ENCODE measurements at regions not wholly inside any gene's neighbourhood (a gene's known extent, or its start where the extent isn't known, plus 50 kb on each side); places are given as distances from the start of the nearest gene placed in this dataset.

DNA sequence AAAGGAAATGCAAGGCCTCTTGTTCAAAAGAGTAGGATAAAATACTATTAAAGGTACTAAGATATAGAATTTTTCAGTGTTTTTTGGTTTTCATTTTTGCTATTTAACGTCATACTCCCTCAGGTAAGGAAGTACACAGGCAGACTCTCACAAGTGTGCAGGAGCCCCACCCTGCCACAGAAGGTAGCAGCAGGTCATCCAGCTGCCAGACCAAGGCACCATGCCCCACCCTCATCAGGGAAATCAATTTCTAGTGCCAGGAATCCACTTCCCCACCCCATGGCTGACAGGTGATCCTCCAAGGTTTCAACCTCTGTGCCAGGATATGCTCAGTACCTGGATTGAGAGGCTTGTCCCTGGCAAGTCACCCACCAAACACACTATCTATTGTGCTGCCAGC lies 712.9 kb downstream of the SORCS3 start:
- no peak overlapping the region for H3K4me3 Mint-ChIP-seq
- ATAC-seq (no peak), DNase-seq (ENCODE audit: low spot score) (no peak)
- Histone ChIP-seq H3K27me3 (ENCODE audit: insufficient read depth) (no peaks in the 10 kb centered on the region), H3K79me2 (replicated peaks; ENCODE audit: insufficient read depth) (no peaks in the 10 kb centered on the region), H2AFZ (no peak overlapping the region), H4K20me1 (replicated peaks; ENCODE audit: insufficient read depth) (no peaks in the 10 kb centered on the region; the same call in 1 of the 2 replicates), H3K9me2 (ENCODE audit: insufficient read depth) (no peaks in the 10 kb centered on the region), H3F3A (replicated peaks; ENCODE audit: low read depth) (no peaks in the 10 kb centered on the region), H3K4me1 (ENCODE audit: insufficient read depth) (no peaks in the 10 kb centered on the region; the same call in 1 of the 2 replicates), H3K4me3 (no peak overlapping the region), H3K36me3 (ENCODE audit: insufficient read depth) (no peaks in the 10 kb centered on the region), H3K27ac (ENCODE audit: low read depth) (no peak overlapping the region), H3K4me2 (no peak overlapping the region)
- peaks cover 11% of the 10 kb centered on the region; the same call in 2 of the 3 replicates for H3K4me1 Mint-ChIP-seq
- H3K36me3 Mint-ChIP-seq (ENCODE audit: low read depth) = no peaks in the 10 kb centered on the region
- TF ChIP-seq, protein P1, sequence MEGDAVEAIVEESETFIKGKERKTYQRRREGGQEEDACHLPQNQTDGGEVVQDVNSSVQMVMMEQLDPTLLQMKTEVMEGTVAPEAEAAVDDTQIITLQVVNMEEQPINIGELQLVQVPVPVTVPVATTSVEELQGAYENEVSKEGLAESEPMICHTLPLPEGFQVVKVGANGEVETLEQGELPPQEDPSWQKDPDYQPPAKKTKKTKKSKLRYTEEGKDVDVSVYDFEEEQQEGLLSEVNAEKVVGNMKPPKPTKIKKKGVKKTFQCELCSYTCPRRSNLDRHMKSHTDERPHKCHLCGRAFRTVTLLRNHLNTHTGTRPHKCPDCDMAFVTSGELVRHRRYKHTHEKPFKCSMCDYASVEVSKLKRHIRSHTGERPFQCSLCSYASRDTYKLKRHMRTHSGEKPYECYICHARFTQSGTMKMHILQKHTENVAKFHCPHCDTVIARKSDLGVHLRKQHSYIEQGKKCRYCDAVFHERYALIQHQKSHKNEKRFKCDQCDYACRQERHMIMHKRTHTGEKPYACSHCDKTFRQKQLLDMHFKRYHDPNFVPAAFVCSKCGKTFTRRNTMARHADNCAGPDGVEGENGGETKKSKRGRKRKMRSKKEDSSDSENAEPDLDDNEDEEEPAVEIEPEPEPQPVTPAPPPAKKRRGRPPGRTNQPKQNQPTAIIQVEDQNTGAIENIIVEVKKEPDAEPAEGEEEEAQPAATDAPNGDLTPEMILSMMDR (conservative IDR thresholded peaks at IDR 0.05; ENCODE audit: low read depth in 2 of 2) = no peak
- TF ChIP-seq ZNF114 (CRISPR knock-in tag; IDR thresholded peaks at IDR 0.05) (no peak), CREB1 (CRISPR knock-in tag; IDR thresholded peaks at IDR 0.05; ENCODE audit: low read depth) (no peak), ZNF331 (CRISPR knock-in tag; IDR thresholded peaks at IDR 0.05; ENCODE audit: low read depth) (no peak), JUNB (IDR thresholded peaks at IDR 0.05; ENCODE audit: unreplicated experiment) (no peak), POLR2AphosphoS5 (IDR thresholded peaks at IDR 0.05; ENCODE audit: low read depth) (no peak)
- TF ChIP-seq, protein P2, sequence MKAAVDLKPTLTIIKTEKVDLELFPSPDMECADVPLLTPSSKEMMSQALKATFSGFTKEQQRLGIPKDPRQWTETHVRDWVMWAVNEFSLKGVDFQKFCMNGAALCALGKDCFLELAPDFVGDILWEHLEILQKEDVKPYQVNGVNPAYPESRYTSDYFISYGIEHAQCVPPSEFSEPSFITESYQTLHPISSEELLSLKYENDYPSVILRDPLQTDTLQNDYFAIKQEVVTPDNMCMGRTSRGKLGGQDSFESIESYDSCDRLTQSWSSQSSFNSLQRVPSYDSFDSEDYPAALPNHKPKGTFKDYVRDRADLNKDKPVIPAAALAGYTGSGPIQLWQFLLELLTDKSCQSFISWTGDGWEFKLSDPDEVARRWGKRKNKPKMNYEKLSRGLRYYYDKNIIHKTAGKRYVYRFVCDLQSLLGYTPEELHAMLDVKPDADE (IDR thresholded peaks at IDR 0.05) = no peak
- no peaks in the 10 kb centered on the region for H3K9me3 Mint-ChIP-seq
- H3K27me3 Mint-ChIP-seq (ENCODE audit: insufficient read depth, low read depth, poor library complexity) = peaks cover 3% of the 10 kb centered on the region
- H3K27ac Mint-ChIP-seq = no peak overlapping the region

DNA sequence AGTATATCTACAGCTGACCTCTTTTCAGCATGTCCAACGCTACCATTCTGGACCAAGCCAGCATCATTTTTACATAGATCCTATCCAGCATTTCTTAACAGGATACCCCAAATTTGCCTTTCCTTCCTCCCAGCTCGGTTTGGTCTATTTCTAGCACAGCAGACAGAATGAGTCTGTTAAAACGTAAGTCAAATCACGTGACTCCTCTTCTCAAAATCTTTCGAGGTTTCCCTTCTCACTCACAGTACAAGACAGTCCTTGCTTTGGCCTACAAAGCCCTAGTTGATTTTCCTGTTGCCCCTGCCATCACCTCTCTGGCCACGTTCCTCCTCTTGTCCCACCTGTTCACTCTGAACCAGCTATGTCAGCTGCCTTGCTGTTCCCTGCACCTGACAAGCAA lies 711.7 kb downstream of the SORCS3 start:
- DNase-seq (ENCODE audit: low spot score) = no peak
- no peaks in the 10 kb centered on the region; the same call in 1 of the 2 replicates for H3K4me1 ChIP-seq (ENCODE audit: insufficient read depth)
- ATAC-seq = no peak
- TF ChIP-seq CREB1 (CRISPR knock-in tag; IDR thresholded peaks at IDR 0.05; ENCODE audit: low read depth) (no peak), ZNF114 (CRISPR knock-in tag; IDR thresholded peaks at IDR 0.05) (no peak), NANOG (IDR thresholded peaks at IDR 0.05; ENCODE audit: borderline replicate concordance) (no peak), EZH2 (IDR thresholded peaks at IDR 0.05; ENCODE audit: low read depth, unreplicated experiment) (no peak), ZNF331 (CRISPR knock-in tag; IDR thresholded peaks at IDR 0.05; ENCODE audit: low read depth) (no peak), STAT1 (IDR thresholded peaks at IDR 0.05; ENCODE audit: unreplicated experiment) (no peak)
- TF ChIP-seq, protein P3, sequence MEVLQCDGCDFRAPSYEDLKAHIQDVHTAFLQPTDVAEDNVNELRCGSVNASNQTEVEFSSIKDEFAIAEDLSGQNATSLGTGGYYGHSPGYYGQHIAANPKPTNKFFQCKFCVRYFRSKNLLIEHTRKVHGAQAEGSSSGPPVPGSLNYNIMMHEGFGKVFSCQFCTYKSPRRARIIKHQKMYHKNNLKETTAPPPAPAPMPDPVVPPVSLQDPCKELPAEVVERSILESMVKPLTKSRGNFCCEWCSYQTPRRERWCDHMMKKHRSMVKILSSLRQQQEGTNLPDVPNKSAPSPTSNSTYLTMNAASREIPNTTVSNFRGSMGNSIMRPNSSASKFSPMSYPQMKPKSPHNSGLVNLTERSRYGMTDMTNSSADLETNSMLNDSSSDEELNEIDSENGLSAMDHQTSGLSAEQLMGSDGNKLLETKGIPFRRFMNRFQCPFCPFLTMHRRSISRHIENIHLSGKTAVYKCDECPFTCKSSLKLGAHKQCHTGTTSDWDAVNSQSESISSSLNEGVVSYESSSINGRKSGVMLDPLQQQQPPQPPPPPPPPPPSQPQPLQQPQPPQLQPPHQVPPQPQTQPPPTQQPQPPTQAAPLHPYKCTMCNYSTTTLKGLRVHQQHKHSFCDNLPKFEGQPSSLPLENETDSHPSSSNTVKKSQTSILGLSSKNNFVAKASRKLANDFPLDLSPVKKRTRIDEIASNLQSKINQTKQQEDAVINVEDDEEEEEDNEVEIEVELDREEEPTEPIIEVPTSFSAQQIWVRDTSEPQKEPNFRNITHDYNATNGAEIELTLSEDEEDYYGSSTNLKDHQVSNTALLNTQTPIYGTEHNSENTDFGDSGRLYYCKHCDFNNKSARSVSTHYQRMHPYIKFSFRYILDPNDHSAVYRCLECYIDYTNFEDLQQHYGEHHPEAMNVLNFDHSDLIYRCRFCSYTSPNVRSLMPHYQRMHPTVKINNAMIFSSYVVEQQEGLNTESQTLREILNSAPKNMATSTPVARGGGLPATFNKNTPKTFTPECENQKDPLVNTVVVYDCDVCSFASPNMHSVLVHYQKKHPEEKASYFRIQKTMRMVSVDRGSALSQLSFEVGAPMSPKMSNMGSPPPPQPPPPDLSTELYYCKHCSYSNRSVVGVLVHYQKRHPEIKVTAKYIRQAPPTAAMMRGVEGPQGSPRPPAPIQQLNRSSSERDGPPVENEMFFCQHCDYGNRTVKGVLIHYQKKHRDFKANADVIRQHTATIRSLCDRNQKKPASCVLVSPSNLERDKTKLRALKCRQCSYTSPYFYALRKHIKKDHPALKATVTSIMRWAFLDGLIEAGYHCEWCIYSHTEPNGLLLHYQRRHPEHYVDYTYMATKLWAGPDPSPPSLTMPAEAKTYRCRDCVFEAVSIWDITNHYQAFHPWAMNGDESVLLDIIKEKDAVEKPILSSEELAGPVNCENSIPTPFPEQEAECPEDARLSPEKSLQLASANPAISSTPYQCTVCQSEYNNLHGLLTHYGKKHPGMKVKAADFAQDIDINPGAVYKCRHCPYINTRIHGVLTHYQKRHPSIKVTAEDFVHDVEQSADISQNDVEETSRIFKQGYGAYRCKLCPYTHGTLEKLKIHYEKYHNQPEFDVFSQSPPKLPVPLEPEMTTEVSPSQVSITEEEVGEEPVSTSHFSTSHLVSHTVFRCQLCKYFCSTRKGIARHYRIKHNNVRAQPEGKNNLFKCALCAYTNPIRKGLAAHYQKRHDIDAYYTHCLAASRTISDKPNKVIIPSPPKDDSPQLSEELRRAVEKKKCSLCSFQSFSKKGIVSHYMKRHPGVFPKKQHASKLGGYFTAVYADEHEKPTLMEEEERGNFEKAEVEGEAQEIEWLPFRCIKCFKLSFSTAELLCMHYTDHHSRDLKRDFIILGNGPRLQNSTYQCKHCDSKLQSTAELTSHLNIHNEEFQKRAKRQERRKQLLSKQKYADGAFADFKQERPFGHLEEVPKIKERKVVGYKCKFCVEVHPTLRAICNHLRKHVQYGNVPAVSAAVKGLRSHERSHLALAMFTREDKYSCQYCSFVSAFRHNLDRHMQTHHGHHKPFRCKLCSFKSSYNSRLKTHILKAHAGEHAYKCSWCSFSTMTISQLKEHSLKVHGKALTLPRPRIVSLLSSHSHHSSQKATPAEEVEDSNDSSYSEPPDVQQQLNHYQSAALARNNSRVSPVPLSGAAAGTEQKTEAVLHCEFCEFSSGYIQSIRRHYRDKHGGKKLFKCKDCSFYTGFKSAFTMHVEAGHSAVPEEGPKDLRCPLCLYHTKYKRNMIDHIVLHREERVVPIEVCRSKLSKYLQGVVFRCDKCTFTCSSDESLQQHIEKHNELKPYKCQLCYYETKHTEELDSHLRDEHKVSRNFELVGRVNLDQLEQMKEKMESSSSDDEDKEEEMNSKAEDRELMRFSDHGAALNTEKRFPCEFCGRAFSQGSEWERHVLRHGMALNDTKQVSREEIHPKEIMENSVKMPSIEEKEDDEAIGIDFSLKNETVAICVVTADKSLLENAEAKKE (CRISPR knock-in tag; IDR thresholded peaks at IDR 0.05) = no peak
- TF ChIP-seq, protein P1 (conservative IDR thresholded peaks at IDR 0.05; ENCODE audit: low read depth in 2 of 2) = no peak

More for the DNA sequence above, 711.7 kb downstream of the SORCS3 start:
- Mint-ChIP-seq H3K4me3 (no peak overlapping the region), H3K27ac (no peak overlapping the region), H3K27me3 (ENCODE audit: insufficient read depth, low read depth, poor library complexity) (peaks cover 3% of the 10 kb centered on the region), H3K36me3 (ENCODE audit: low read depth) (no peaks in the 10 kb centered on the region), H3K9me3 (no peaks in the 10 kb centered on the region), H3K4me1 (peaks cover 11% of the 10 kb centered on the region; the same call in 2 of the 3 replicates)
- H3K4me3 ChIP-seq = no peak overlapping the region
- H3K27ac ChIP-seq (ENCODE audit: low read depth) = no peak overlapping the region
- no peak overlapping the region for H3K4me2 ChIP-seq
- no peaks in the 10 kb centered on the region for H3K79me2 ChIP-seq (replicated peaks; ENCODE audit: insufficient read depth)
- H3F3A ChIP-seq (replicated peaks; ENCODE audit: low read depth) = no peaks in the 10 kb centered on the region
- no peaks in the 10 kb centered on the region for H3K27me3 ChIP-seq (ENCODE audit: insufficient read depth)
- H4K20me1 ChIP-seq (replicated peaks; ENCODE audit: insufficient read depth) = no peaks in the 10 kb centered on the region; the same call in 1 of the 2 replicates
- H2AFZ ChIP-seq = no peak overlapping the region
- H3K36me3 ChIP-seq (ENCODE audit: insufficient read depth) = no peaks in the 10 kb centered on the region
- no peaks in the 10 kb centered on the region for H3K9me2 ChIP-seq (ENCODE audit: insufficient read depth)

Measured in GM23338 (cell line).